K562 (cell line): ENCODE measurements at regions not wholly inside any gene's neighbourhood (a gene's known extent, or its start where the extent isn't known, plus 50 kb on each side); places are given as distances from the start of the nearest gene placed in this dataset.

Experiments
- ATAC-seq: fragments of 200-7000 bp; cut with Tn5 transposase; 3 replicates; pipeline ENCODE4 v1.9.1; 2020; ENCODE audit warnings: moderate library complexity
- BruUV-seq: library from RNA; stranded (reverse); fragments of 400-500 nt; replicated peaks from 2 replicates; lab custom pipeline; 2021; lab: Mats Ljungman, UMichigan
- CTCF ChIA-PET: fragments of 300-600 bp; formaldehyde crosslinking; extraction: SDS; loops from one replicate; lab custom pipeline; 2021; ENCODE audit warnings: low intra/inter-chr PET ratio; lab: Yijun Ruan, JAX
- POLR2A ChIA-PET: fragments of 300-600, 350-650 bp; sonication (Branson Sonifier 250); formaldehyde crosslinking; extraction: SDS; loops from one replicate; lab custom pipeline; 2021; ENCODE audit warnings: antibody characterized with exemption, inconsistent platforms; lab: Yijun Ruan, JAX
- DNase-seq, 4 experiments: peaks; one replicate each; pipeline versions ENCODE4 v3.0.0 to v3.0.0-alpha.2; 2011 to 2018; ENCODE audit warnings: low spot score in 3 of 4, mixed read lengths in 3 of 4; ENCODE audit errors: extremely low read depth in 1 of 4
- FAIRE-seq: peaks from 2 replicates; lab custom pipeline; 2011; peaks lifted over from hg19 to GRCh38; lab: Jason Lieb, UNC
- H2AFZ ChIP-seq: 2 replicates; pipeline ENCODE4 v1.6.0; 2011; ENCODE audit warnings: low read depth, low read length, control low read depth, inconsistent platforms
- H3K27ac ChIP-seq: fragments of 200-600 bp; 3 replicates; pipeline ENCODE4 v1.8.0; 2011; ENCODE audit warnings: low read depth, mild to moderate bottlenecking, control low read depth, inconsistent platforms, low read length, moderate library complexity, mixed read lengths; ENCODE audit errors: extremely low read depth
- H3K27me3 ChIP-seq, 2 experiments: fragments of 300-600 bp in 1 of 2; 2 replicates in 1 of 2; 3 replicates in 1 of 2; pipeline versions ENCODE4 v1.6.0 to v1.8.0; 2011; ENCODE audit warnings: inconsistent platforms in 2 of 2, low read length in 2 of 2, mild to moderate bottlenecking in 1 of 2, mixed read lengths in 1 of 2, moderate library complexity in 1 of 2; ENCODE audit not compliant: control insufficient read depth in 2 of 2, insufficient read depth in 2 of 2
- H3K36me3 ChIP-seq: fragments of 300-600 bp; 3 replicates; pipeline ENCODE4 v1.8.0; 2011; ENCODE audit warnings: mild to moderate bottlenecking, low read length, inconsistent platforms; ENCODE audit not compliant: control insufficient read depth, insufficient read depth
- H3K4me1 ChIP-seq, 2 experiments: fragments of 200-600 bp in 1 of 2; replicated peaks in 1 of 2; 2 replicates in 1 of 2; 3 replicates in 1 of 2; pipeline versions ENCODE4 v1.5.1 to v1.8.0; 2011; ENCODE audit warnings: inconsistent platforms in 2 of 2, low read length in 2 of 2, mild to moderate bottlenecking in 1 of 2, mixed read lengths in 1 of 2, moderate library complexity in 1 of 2; ENCODE audit not compliant: control insufficient read depth in 2 of 2, insufficient read depth in 2 of 2
- H3K4me2 ChIP-seq: 2 replicates; pipeline ENCODE4 v1.6.1; 2011; ENCODE audit warnings: low read length, control low read depth, inconsistent platforms, mixed read lengths; ENCODE audit not compliant: insufficient read depth
- H3K4me3 ChIP-seq: fragments of 200-600 bp; sonication (generic), shearing (Covaris generic); 2 replicates; pipeline ENCODE4 v1.5.1; 2016; ENCODE audit warnings: control low read depth, inconsistent platforms
- H3K79me2 ChIP-seq: fragments of 200-600 bp; 3 replicates; pipeline ENCODE4 v1.8.0; 2011; ENCODE audit warnings: low read length, inconsistent platforms; ENCODE audit not compliant: control insufficient read depth, insufficient read depth
- H3K9ac ChIP-seq, 2 experiments: 2 replicates each; pipeline versions ENCODE4 v1.6.0 to v1.6.1; 2011; ENCODE audit warnings: low read depth in 2 of 2, low read length in 2 of 2, control low read depth in 1 of 2, inconsistent platforms in 1 of 2, mild to moderate bottlenecking in 1 of 2, mixed read lengths in 1 of 2; ENCODE audit not compliant: insufficient read depth in 1 of 2
- H3K9me1 ChIP-seq: one replicate; pipeline ENCODE4 v1.6.0; 2011; ENCODE audit warnings: inconsistent platforms, mild to moderate bottlenecking, low read length, moderate library complexity; ENCODE audit not compliant: control insufficient read depth, insufficient read depth
- H3K9me3 ChIP-seq: replicated peaks from 2 replicates; pipeline ENCODE4 v1.5.1; 2011; ENCODE audit warnings: low read depth, low read length, inconsistent platforms; ENCODE audit not compliant: control insufficient read depth, insufficient read depth
- H4K20me1 ChIP-seq: replicated peaks from 2 replicates; pipeline ENCODE4 v1.6.1; 2011; ENCODE audit warnings: low read length, inconsistent platforms, mixed read lengths; ENCODE audit not compliant: control insufficient read depth, insufficient read depth
- FOS ChIP-seq: IDR thresholded peaks from 3 replicates; pipeline ENCODE4 v1.6.1; 2011; ENCODE audit not compliant: insufficient read length; ENCODE audit errors: extremely low read depth
- POLR2A ChIP-seq: fragments of 450-650 bp; conservative IDR thresholded peaks from 2 replicates; pipeline ENCODE4 v1.6.1; 2016
- POLR2B ChIP-seq: fragments of 450-650 bp; IDR thresholded peaks from 2 replicates; pipeline ENCODE4 v1.6.1; 2018; ENCODE audit warnings: low read depth; ENCODE audit not compliant: partially characterized antibody
- POLR3G ChIP-seq: IDR thresholded peaks from 2 replicates; pipeline ENCODE4 v1.6.1; 2011; ENCODE audit not compliant: insufficient read length, insufficient replicate concordance; ENCODE audit errors: extremely low read depth
- SIN3B ChIP-seq: fragments of 450-650 bp; IDR thresholded peaks from 2 replicates; pipeline ENCODE4 v1.6.1; 2017; ENCODE audit warnings: low read depth, mild to moderate bottlenecking, moderate library complexity
- SRF ChIP-seq, 2 experiments: fragments of 250-450, 450-650 bp in 1 of 2; sonication (Bioruptor Pico) in 1 of 2; sonication (generic) in 1 of 2; formaldehyde crosslinking; IDR thresholded peaks; 2 replicates each; pipeline versions ENCODE4 v1.5.0 to v1.5.1; 2020 to 2022; ENCODE audit warnings: mild to moderate bottlenecking in 1 of 2, missing genetic modification reagents in 1 of 2
- TCF3 ChIP-seq: sonication (generic); formaldehyde crosslinking; IDR thresholded peaks from 2 replicates; pipeline ENCODE4 v1.4.0; 2020; ENCODE audit warnings: mild to moderate bottlenecking, missing genetic modification reagents
- XRCC4 ChIP-seq: IDR thresholded peaks from one replicate; pipeline ENCODE4 v1.6.1; 2011; ENCODE audit not compliant: insufficient read depth, insufficient read length; ENCODE audit errors: extremely low read depth
- ZNF263 ChIP-seq: sonication (generic); formaldehyde crosslinking; IDR thresholded peaks from 2 replicates; pipeline ENCODE4 v1.8.0; 2022; ENCODE audit warnings: mild to moderate bottlenecking, missing genetic modification reagents, borderline replicate concordance
- WGBS: fragments of 100-300 bp; shearing (Covaris generic); methylation state at CpG from one replicate; pipeline ENCODE4 v1.1.6; 2016; ENCODE audit warnings: low coverage, mixed read lengths; ENCODE audit not compliant: insufficient coverage; ENCODE audit errors: missing lambda C conversion rate; 5-methylcytosine and 5-hydroxymethylcytosine counted together
- in situ Hi-C: fragments of 300-500 bp; cut with MboI; formaldehyde crosslinking; loops from 4 replicates; pipeline ENCODE4 v1.15.0; 2018; ENCODE audit warnings: inconsistent platforms, mixed read lengths
- intact Hi-C: fragments of 100-400 bp; cut with micrococcal nuclease; formaldehyde crosslinking; loops from 2 replicates; pipeline ENCODE4 v1.14.2; 2022
- TF ChIP-seq, protein P1 (sequence below), 2 experiments: fragments of 200-800 bp in 1 of 2; sonication (Bioruptor generic) in 1 of 2; sonication (generic) in 1 of 2; formaldehyde crosslinking in 1 of 2; IDR thresholded peaks in 1 of 2; conservative IDR thresholded peaks in 1 of 2; 2 replicates each; pipeline versions ENCODE4 v1.5.0 to v1.6.1; 2016 to 2020; ENCODE audit warnings: missing compliant biosample characterization in 1 of 2, missing genetic modification characterization in 1 of 2, missing genetic modification reagents in 1 of 2
- TF ChIP-seq, protein P2 (sequence below): fragments of 250-450 bp; sonication (Bioruptor Pico); IDR thresholded peaks from 2 replicates; pipeline ENCODE4 v1.5.0; 2020; ENCODE audit warnings: mild to moderate bottlenecking
- TF ChIP-seq, protein P3 (sequence below): sonication (generic); formaldehyde crosslinking; IDR thresholded peaks from 2 replicates; pipeline ENCODE4 v1.8.1; 2022; ENCODE audit warnings: missing genetic modification reagents
- TF ChIP-seq, protein P4 (sequence below): IDR thresholded peaks from 2 replicates; pipeline ENCODE4 v1.6.1; 2012; ENCODE audit warnings: low read depth, low read length, improper control_type of control experiment, borderline replicate concordance
- TF ChIP-seq, protein P5 (sequence below): fragments of 250-450 bp; sonication (Bioruptor Pico); IDR thresholded peaks from 2 replicates; pipeline ENCODE4 v1.8.0; 2022; ENCODE audit warnings: inconsistent platforms, mild to moderate bottlenecking, moderate library complexity, borderline replicate concordance

DNA sequence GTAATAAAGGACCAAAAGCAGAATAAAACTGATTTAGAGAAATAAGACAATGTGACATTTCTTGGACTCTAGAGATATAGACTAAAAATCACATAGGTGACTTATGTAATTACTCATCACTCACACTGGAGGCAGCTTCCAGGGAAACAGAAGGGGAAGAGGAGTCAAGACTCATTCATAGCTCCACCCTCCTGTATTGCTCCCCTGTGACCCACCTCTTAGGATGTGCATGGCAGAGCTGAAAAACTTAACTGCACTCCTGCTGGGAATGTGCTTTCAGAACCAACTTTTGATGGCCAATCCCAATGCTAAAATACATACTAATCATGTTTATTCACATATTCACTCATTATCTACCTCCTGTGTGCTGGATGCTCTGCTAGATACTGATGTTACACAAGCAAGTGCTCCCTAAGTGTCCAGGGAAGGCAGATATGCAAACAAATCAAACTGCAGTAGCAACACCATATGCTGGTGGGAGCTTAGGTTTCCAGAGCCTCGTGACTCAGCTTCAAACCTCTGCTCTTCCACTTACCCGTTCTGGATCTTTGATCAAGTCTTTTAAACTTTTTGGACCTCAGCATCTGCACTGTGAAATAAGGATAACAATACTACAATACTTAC lies 316.1 kb downstream of the GALC start:
- CTCF ChIA-PET: no interaction called here
- in situ Hi-C loops: no loop called here
- Histone ChIP-seq H3K79me2 (no peaks in the 10 kb centered on the region), H4K20me1 (no peaks in the 10 kb centered on the region)
- TF ChIP-seq POLR3G (no peak), XRCC4 (no peak), POLR2A (no peak), TCF3 (CRISPR knock-in tag) (no peak), SRF (CRISPR knock-in tag; IDR thresholded peaks at IDR 0.05) (no peak), ZNF263 (CRISPR knock-in tag) (no peak), SIN3B (no peak), POLR2B (no peak), FOS (no peak)
- TF ChIP-seq, protein P1, sequence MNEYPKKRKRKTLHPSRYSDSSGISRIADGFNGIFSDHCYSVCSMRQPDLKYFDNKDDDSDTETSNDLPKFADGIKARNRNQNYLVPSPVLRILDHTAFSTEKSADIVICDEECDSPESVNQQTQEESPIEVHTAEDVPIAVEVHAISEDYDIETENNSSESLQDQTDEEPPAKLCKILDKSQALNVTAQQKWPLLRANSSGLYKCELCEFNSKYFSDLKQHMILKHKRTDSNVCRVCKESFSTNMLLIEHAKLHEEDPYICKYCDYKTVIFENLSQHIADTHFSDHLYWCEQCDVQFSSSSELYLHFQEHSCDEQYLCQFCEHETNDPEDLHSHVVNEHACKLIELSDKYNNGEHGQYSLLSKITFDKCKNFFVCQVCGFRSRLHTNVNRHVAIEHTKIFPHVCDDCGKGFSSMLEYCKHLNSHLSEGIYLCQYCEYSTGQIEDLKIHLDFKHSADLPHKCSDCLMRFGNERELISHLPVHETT (CRISPR knock-in tag; conservative IDR thresholded peaks at IDR 0.05 in 1 of 2, IDR thresholded peaks at IDR 0.05 in 1 of 2): no peak
- TF ChIP-seq, protein P2, sequence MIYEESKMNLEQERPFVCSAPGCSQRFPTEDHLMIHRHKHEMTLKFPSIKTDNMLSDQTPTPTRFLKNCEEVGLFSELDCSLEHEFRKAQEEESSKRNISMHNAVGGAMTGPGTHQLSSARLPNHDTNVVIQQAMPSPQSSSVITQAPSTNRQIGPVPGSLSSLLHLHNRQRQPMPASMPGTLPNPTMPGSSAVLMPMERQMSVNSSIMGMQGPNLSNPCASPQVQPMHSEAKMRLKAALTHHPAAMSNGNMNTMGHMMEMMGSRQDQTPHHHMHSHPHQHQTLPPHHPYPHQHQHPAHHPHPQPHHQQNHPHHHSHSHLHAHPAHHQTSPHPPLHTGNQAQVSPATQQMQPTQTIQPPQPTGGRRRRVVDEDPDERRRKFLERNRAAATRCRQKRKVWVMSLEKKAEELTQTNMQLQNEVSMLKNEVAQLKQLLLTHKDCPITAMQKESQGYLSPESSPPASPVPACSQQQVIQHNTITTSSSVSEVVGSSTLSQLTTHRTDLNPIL (CRISPR knock-in tag): no peak
- TF ChIP-seq, protein P3, sequence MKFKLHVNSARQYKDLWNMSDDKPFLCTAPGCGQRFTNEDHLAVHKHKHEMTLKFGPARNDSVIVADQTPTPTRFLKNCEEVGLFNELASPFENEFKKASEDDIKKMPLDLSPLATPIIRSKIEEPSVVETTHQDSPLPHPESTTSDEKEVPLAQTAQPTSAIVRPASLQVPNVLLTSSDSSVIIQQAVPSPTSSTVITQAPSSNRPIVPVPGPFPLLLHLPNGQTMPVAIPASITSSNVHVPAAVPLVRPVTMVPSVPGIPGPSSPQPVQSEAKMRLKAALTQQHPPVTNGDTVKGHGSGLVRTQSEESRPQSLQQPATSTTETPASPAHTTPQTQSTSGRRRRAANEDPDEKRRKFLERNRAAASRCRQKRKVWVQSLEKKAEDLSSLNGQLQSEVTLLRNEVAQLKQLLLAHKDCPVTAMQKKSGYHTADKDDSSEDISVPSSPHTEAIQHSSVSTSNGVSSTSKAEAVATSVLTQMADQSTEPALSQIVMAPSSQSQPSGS (CRISPR knock-in tag): no peak
- TF ChIP-seq, protein P4, sequence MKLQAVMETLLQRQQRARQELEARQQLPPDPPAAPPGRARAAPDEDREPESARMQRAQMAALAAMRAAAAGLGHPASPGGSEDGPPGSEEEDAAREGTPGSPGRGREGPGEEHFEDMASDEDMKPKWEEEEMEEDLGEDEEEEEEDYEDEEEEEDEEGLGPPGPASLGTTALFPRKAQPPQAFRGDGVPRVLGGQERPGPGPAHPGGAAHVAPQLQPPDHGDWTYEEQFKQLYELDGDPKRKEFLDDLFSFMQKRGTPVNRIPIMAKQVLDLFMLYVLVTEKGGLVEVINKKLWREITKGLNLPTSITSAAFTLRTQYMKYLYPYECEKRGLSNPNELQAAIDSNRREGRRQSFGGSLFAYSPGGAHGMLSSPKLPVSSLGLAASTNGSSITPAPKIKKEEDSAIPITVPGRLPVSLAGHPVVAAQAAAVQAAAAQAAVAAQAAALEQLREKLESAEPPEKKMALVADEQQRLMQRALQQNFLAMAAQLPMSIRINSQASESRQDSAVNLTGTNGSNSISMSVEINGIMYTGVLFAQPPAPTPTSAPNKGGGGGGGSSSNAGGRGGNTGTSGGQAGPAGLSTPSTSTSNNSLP: no peak
- TF ChIP-seq, protein P5, sequence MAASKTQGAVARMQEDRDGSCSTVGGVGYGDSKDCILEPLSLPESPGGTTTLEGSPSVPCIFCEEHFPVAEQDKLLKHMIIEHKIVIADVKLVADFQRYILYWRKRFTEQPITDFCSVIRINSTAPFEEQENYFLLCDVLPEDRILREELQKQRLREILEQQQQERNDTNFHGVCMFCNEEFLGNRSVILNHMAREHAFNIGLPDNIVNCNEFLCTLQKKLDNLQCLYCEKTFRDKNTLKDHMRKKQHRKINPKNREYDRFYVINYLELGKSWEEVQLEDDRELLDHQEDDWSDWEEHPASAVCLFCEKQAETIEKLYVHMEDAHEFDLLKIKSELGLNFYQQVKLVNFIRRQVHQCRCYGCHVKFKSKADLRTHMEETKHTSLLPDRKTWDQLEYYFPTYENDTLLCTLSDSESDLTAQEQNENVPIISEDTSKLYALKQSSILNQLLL (CRISPR knock-in tag): no peak
- TF ChIP-seq, all 486 proteins: peak for 0
- H3K27ac ChIP-seq: no peak overlapping the region
- no peaks in the 10 kb centered on the region for H3K9me3 ChIP-seq
- DNase-seq (no peak), FAIRE-seq (no peak), ATAC-seq (no peak)
- intact Hi-C loops: no loop called here
- H3K36me3 ChIP-seq: no peaks in the 10 kb centered on the region
- no TSS peak for BruUV-seq
- POLR2A ChIA-PET: no interaction called here
- H3K4me2 ChIP-seq: no peak overlapping the region
- no peak overlapping the region for H3K4me3 ChIP-seq
- no peaks in the 10 kb centered on the region for H3K27me3 ChIP-seq
- H3K9ac ChIP-seq: no peak overlapping the region
- no peaks in the 10 kb centered on the region for H3K9me1 ChIP-seq
- WGBS: 0% methylated on average over 2 of the region's 2 CpGs
- H3K4me1 ChIP-seq: no peaks in the 10 kb centered on the region
- no peak overlapping the region for H2AFZ ChIP-seq
